ENCODE measurements at regions not wholly inside any gene's neighbourhood (a gene's known extent, or its start where the extent isn't known, plus 50 kb on each side); places are given as distances from the start of the nearest gene placed in this dataset.
"Not testable (repeated sequence)": the region's sequence is repeated elsewhere in the genome, so short reads cannot be mapped to it uniquely, and the experiment has no call there.

DNA sequence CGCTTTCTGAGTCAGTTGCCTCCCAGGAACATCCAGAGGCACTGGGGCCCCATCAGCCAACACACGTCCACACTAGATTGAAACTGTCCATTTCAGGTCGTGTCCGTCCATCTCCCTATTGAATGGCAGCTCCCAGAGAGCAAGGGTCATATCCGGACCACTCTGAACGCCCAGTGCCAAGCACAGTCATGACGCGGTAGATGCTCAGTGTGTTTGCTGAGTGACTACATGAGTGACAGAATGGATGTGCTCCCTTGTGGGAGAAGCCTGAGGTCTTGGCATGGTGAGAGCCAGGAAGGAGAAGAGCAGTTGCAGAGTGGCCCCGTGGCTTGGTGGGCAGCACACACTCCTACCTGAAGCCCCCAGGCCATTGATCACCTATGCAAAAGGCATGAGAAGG is 92.5 kb upstream of the CUX1 start:
- H3K4me1 ChIP-seq (ENCODE audit: control insufficient read depth in 5 of 5, insufficient read depth in 5 of 5, low read length in 5 of 5): no peaks in the 10 kb centered on the region
- no peak overlapping the region for H3K9ac ChIP-seq (ENCODE audit: low read length in 5 of 5)
- H3K4me3 ChIP-seq (ENCODE audit: low read depth in 1 of 5, low read length in 5 of 5): no peak overlapping the region
- H3K27me3 ChIP-seq (ENCODE audit: control insufficient read depth in 5 of 5, insufficient read depth in 4 of 5, low read length in 5 of 5): peaks cover 0 to 4% (median 0%) of the 10 kb centered on the region in 5 donors
- peaks cover 0 to 6% (median 0%) of the 10 kb centered on the region in 5 donors for H3K9me3 ChIP-seq (ENCODE audit: control insufficient read depth in 5 of 5, low read length in 5 of 5)
- H3K27ac ChIP-seq (ENCODE audit: low read depth, low read length): no peak overlapping the region
- no peaks in the 10 kb centered on the region for H3K36me3 ChIP-seq (ENCODE audit: control insufficient read depth in 5 of 5, insufficient read depth in 5 of 5, low read length in 5 of 5)

DNA sequence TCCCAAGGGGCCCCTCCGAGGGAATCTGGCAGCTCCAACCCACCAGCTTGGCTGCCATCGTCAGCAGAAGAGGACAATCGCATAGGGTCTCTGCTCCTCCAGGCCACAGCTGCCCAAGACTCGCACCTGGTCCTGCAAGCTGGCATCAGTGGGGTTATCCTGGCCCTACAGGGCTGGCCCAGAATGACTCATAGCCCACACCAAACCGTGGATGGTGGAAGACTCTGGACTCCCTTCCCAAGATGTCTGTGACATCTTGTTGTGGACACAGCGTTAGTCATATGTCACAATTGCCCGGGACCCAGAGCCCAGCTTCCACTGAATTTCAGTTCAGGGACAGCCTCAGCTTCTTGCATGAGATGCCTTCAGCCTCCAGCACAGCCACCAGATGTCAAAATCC is 91.5 kb upstream of the CUX1 start:
- no peaks in the 10 kb centered on the region for H3K36me3 ChIP-seq (ENCODE audit: control insufficient read depth in 5 of 5, insufficient read depth in 5 of 5, low read length in 5 of 5)
- peaks cover 0 to 6% (median 0%) of the 10 kb centered on the region in 5 donors for H3K9me3 ChIP-seq (ENCODE audit: control insufficient read depth in 5 of 5, low read length in 5 of 5)
- H3K4me3 ChIP-seq (ENCODE audit: low read depth in 1 of 5, low read length in 5 of 5): no peak overlapping the region

DNA sequence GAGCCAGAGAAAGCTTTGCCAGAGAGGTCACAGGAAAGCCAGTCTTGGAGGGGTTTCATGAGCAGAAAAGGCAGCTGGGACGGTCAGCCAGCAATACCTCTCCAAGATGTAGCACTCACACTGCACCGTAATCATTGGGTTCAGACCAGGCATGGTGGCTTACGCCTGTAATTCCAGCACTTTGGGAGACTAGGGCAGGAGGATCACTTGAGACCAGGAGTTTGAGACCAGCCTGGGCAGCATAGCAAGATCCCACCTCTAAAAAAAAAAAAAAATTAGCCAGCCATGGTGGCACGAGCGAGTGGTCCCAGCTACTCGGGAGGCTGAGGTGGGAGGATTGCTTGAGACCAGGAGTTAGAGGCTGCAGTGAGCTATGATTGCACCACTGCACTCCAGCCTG is 90.2 kb upstream of the CUX1 start:
- Histone ChIP-seq H3K36me3 (ENCODE audit: control insufficient read depth in 5 of 5, insufficient read depth in 5 of 5, low read length in 5 of 5) (no peaks in the 10 kb centered on the region), H3K4me1 (ENCODE audit: control insufficient read depth in 5 of 5, insufficient read depth in 5 of 5, low read length in 5 of 5) (no peaks in the 10 kb centered on the region), H3K9me3 (ENCODE audit: control insufficient read depth in 5 of 5, low read length in 5 of 5) (peaks cover 0 to 6% (median 0%) of the 10 kb centered on the region in 5 donors), H3K4me3 (ENCODE audit: low read depth in 1 of 5, low read length in 5 of 5) (no peak overlapping the region), H3K27ac (ENCODE audit: low read depth, low read length) (no peak overlapping the region), H3K9ac (ENCODE audit: low read length in 5 of 5) (no peak overlapping the region), H3K27me3 (ENCODE audit: control insufficient read depth in 5 of 5, insufficient read depth in 4 of 5, low read length in 5 of 5) (peaks cover 0 to 4% (median 0%) of the 10 kb centered on the region in 5 donors)

More for the DNA sequence above, 91.5 kb upstream of the CUX1 start:
- Histone ChIP-seq H3K27me3 (ENCODE audit: control insufficient read depth in 5 of 5, insufficient read depth in 4 of 5, low read length in 5 of 5) (peaks cover 0 to 4% (median 0%) of the 10 kb centered on the region in 5 donors), H3K4me1 (ENCODE audit: control insufficient read depth in 5 of 5, insufficient read depth in 5 of 5, low read length in 5 of 5) (no peaks in the 10 kb centered on the region), H3K9ac (ENCODE audit: low read length in 5 of 5) (no peak overlapping the region), H3K27ac (ENCODE audit: low read depth, low read length) (no peak overlapping the region)

DNA sequence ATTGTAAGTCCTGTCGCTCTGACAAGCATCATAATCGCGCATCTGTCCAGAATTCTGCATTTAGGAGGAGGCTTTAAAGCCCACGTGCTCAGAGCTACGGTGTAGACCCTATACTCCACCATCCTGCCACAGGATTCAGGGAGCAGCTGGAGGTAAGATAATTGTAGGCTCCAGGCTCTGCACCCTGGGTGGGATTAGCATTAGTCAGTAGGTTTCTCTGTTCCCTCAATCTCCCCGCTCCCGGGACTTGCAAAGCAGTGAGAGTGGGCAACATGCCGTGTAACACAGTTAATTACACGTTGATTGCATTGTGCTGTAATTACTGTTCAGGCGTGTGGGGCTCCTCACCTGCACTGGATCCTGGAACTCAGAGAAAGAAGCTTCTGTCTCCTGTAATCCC is 89.3 kb upstream of the CUX1 start:
- Histone ChIP-seq H3K9me3 (ENCODE audit: control insufficient read depth in 5 of 5, low read length in 5 of 5) (peaks cover 0 to 6% (median 0%) of the 10 kb centered on the region in 5 donors), H3K9ac (ENCODE audit: low read length in 5 of 5) (no peak overlapping the region), H3K4me1 (ENCODE audit: control insufficient read depth in 5 of 5, insufficient read depth in 5 of 5, low read length in 5 of 5) (peaks cover 0 to 4% (median 1%) of the 10 kb centered on the region in 5 donors), H3K27ac (ENCODE audit: low read depth, low read length) (no peak overlapping the region), H3K27me3 (ENCODE audit: control insufficient read depth in 5 of 5, insufficient read depth in 4 of 5, low read length in 5 of 5) (peaks cover 0 to 4% (median 0%) of the 10 kb centered on the region in 5 donors), H3K4me3 (ENCODE audit: low read depth in 1 of 5, low read length in 5 of 5) (no peak overlapping the region), H3K36me3 (ENCODE audit: control insufficient read depth in 5 of 5, insufficient read depth in 5 of 5, low read length in 5 of 5) (no peaks in the 10 kb centered on the region)

DNA sequence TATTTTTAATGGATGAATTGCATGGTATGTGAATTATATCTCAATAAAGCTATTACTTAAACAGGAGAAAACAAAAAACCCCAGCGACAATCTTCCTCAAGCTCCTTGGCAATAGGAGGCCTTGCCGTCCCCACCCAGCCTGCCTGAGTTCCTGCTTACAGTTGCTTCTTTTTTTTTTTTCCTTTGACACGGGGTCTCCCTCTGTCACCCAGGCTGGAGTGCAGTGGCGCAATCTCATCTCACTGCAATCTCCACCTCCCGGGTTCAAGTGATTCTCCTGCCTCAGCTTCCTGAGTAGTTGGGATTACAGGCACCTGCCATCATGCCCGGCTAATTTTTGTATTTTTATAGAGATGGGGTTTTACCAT is 88.6 kb upstream of the CUX1 start:
- not testable (repeated sequence) for H3K27me3 ChIP-seq (ENCODE audit: control insufficient read depth in 5 of 5, insufficient read depth in 4 of 5, low read length in 5 of 5); H3K9me3 ChIP-seq (ENCODE audit: control insufficient read depth in 5 of 5, low read length in 5 of 5); H3K27ac ChIP-seq (ENCODE audit: low read depth, low read length); H3K9ac ChIP-seq (ENCODE audit: low read length in 5 of 5); H3K36me3 ChIP-seq (ENCODE audit: control insufficient read depth in 5 of 5, insufficient read depth in 5 of 5, low read length in 5 of 5); H3K4me3 ChIP-seq (ENCODE audit: low read depth in 1 of 5, low read length in 5 of 5)
- H3K4me1 ChIP-seq (ENCODE audit: control insufficient read depth in 5 of 5, insufficient read depth in 5 of 5, low read length in 5 of 5): peaks cover 0 to 10% (median 8%) of the 10 kb centered on the region in 5 donors

DNA sequence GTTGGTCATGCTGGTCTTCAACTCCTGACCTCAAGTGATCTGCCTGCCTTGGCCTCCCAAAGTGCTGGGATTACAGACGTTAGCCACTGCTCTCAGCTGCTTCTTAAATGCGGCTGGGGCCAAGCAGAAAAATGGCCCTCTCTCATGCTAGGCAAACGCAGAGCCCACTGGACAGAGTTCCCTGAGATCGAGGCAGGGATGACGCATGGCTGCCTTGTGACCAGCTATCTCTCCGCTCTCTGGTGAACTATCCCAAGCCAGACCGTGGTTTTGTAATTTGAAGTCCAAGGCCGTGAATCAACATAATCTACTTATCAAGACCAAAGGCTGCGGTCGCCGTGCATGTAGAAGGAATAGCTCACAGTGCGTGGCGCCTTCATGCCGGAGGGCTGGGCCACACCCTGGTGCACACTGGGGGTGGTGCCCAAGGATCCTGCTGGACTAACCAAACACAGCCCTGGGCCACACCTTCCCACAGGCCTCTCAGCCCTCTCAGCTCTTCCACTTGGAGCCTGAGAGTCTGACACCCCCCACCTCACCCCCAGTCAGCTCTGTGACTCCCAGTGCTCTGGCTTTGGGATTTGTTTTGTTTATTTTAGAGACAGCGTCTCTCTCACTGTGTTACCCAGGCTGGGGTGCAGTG is 88.1 kb upstream of the CUX1 start:
- no peaks in the 10 kb centered on the region for H3K36me3 ChIP-seq (ENCODE audit: control insufficient read depth in 5 of 5, insufficient read depth in 5 of 5, low read length in 5 of 5)
- H3K9me3 ChIP-seq (ENCODE audit: control insufficient read depth in 5 of 5, low read length in 5 of 5): no peaks in the 10 kb centered on the region
- H3K4me1 ChIP-seq (ENCODE audit: control insufficient read depth in 5 of 5, insufficient read depth in 5 of 5, low read length in 5 of 5): peaks cover 0 to 14% (median 8%) of the 10 kb centered on the region in 5 donors
- peaks cover 0 to 4% (median 0%) of the 10 kb centered on the region in 5 donors for H3K27me3 ChIP-seq (ENCODE audit: control insufficient read depth in 5 of 5, insufficient read depth in 4 of 5, low read length in 5 of 5)
- no peak overlapping the region for H3K9ac ChIP-seq (ENCODE audit: low read length in 5 of 5)
- no peak overlapping the region for H3K4me3 ChIP-seq (ENCODE audit: low read depth in 1 of 5, low read length in 5 of 5)
- no peak overlapping the region for H3K27ac ChIP-seq (ENCODE audit: low read depth, low read length)

DNA sequence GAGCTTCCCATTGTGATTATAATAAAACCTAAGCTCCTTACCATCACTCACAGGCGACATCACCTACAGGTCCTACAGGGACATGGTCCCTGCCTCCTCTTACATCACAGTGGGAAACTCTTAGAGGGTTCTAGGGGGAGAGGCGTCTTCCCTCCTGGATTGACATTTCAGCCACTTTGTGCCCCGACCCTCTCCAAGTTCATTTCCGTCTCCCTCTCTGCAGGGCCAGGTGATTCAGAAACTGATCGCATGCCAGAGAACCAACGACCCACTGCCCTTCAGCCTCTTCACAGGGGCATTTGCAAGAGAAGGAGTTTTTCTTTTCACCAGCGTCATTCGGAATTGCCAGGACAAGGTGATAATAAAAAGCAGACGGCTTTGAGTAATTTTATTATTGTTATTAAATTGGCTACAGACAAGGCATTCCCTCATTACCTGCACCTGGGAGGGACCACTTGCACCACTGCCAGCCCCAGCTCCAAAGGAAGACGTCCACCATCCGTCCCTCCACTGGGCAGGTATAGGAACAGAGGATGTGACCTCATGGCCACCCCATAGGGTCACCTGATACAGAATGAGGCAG is 85.8 kb upstream of the CUX1 start:
- no peaks in the 10 kb centered on the region for H3K27me3 ChIP-seq (ENCODE audit: control insufficient read depth in 5 of 5, insufficient read depth in 4 of 5, low read length in 5 of 5)
- no peak overlapping the region for H3K9ac ChIP-seq (ENCODE audit: low read length in 5 of 5)
- H3K9me3 ChIP-seq (ENCODE audit: control insufficient read depth in 5 of 5, low read length in 5 of 5): peaks cover 0 to 2% (median 0%) of the 10 kb centered on the region in 5 donors
- no peaks in the 10 kb centered on the region for H3K36me3 ChIP-seq (ENCODE audit: control insufficient read depth in 5 of 5, insufficient read depth in 5 of 5, low read length in 5 of 5)
- H3K4me3 ChIP-seq (ENCODE audit: low read depth in 1 of 5, low read length in 5 of 5): no peak overlapping the region
- H3K27ac ChIP-seq (ENCODE audit: low read depth, low read length): no peak overlapping the region
- peaks cover 0 to 15% (median 8%) of the 10 kb centered on the region in 5 donors for H3K4me1 ChIP-seq (ENCODE audit: control insufficient read depth in 5 of 5, insufficient read depth in 5 of 5, low read length in 5 of 5)

DNA sequence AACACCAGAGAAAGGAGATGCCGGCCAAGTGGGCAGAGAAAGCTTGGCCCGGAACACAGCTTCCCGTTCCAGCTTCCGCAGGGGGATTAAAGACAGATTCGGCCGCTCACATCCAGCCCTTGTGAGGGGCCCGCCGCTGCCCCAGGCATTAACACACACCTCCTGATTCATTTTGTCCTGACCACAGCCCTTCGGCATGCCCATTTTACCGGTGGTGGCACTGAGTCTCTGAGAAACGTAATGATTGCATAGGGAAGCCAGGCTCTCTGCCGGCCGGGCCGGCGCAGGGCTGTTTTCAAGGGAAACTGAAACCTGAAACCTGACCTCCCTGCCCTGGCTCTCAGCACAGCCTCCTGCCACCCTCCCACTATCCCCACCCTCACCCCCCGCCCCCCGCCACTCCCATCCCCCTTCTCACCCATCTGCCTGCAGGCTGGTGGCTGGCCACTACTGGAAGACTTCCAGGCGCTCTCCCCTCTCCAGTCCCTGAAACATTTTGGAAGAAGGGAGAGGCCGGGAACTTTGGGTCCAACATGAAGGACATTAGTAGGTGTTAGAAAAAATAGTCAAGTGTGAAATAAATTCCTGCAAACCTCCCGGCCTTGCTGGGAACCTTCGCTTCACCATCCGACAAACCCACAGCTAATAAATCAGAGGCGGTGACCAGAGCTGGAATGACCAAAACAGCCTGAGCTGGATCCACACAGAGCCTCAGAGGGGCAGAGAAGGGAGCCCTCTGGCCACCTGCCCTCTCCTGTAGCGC is 83.5 kb upstream of the CUX1 start:
- no peaks in the 10 kb centered on the region for H3K27me3 ChIP-seq (ENCODE audit: control insufficient read depth in 5 of 5, insufficient read depth in 4 of 5, low read length in 5 of 5)
- peaks cover 0 to 15% (median 8%) of the 10 kb centered on the region in 5 donors for H3K4me1 ChIP-seq (ENCODE audit: control insufficient read depth in 5 of 5, insufficient read depth in 5 of 5, low read length in 5 of 5)
- peak overlapping the region; percentile 7 to 74 (median 65) for H3K9ac ChIP-seq (ENCODE audit: low read length in 5 of 5)
- H3K4me3 ChIP-seq (ENCODE audit: low read depth in 1 of 5, low read length in 5 of 5): peak overlapping the region; percentile 31 to 61 (median 56)
- H3K9me3 ChIP-seq (ENCODE audit: control insufficient read depth in 5 of 5, low read length in 5 of 5): peaks cover 0 to 2% (median 0%) of the 10 kb centered on the region in 5 donors
- H3K36me3 ChIP-seq (ENCODE audit: control insufficient read depth in 5 of 5, insufficient read depth in 5 of 5, low read length in 5 of 5): no peaks in the 10 kb centered on the region
- H3K27ac ChIP-seq (ENCODE audit: low read depth, low read length): peak overlapping the region; percentile 49

DNA sequence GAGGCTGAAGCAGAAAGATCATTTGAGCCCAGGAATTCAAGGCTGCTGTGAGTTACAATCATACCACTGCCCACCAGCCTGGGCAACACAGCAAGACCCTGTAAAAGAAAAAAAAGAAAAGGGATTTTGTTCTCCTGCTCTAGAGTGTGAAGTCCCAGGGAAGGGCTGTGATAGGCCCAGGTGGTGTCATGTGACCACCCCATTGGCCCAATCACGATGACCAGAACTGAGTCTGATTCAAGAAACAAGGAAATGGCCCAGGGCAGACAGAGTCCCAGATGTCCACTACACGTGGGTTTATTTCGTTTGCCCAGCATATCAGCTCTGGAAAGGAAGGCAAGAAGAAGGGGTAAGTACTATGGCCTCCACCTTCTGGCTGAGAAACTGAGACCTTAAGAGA is 81.3 kb upstream of the CUX1 start:
- Histone ChIP-seq H3K4me3 (ENCODE audit: low read depth in 1 of 5, low read length in 5 of 5) (no peak overlapping the region), H3K4me1 (ENCODE audit: control insufficient read depth in 5 of 5, insufficient read depth in 5 of 5, low read length in 5 of 5) (peaks cover 0 to 20% (median 13%) of the 10 kb centered on the region in 5 donors), H3K27ac (ENCODE audit: low read depth, low read length) (no peak overlapping the region), H3K36me3 (ENCODE audit: control insufficient read depth in 5 of 5, insufficient read depth in 5 of 5, low read length in 5 of 5) (no peaks in the 10 kb centered on the region), H3K9ac (ENCODE audit: low read length in 5 of 5) (no peak overlapping the region), H3K9me3 (ENCODE audit: control insufficient read depth in 5 of 5, low read length in 5 of 5) (peaks cover 0 to 2% (median 0%) of the 10 kb centered on the region in 5 donors), H3K27me3 (ENCODE audit: control insufficient read depth in 5 of 5, insufficient read depth in 4 of 5, low read length in 5 of 5) (peaks cover 0 to 3% (median 0%) of the 10 kb centered on the region in 5 donors)
